Rectal smooth muscle tissue (tissue), 1 donor: ENCODE measurements at regions not wholly inside any gene's neighbourhood (a gene's known extent, or its start where the extent isn't known, plus 50 kb on each side); places are given as distances from the start of the nearest gene placed in this dataset.

Experiments used
- H3K27ac ChIP-seq: one replicate; pipeline ENCODE4 v1.7.0; 2013; ENCODE audit warnings: low read depth, low read length, inconsistent platforms
- H3K27me3 ChIP-seq: one replicate; pipeline ENCODE4 v1.7.0; 2013; ENCODE audit warnings: low read length; ENCODE audit not compliant: control insufficient read depth, insufficient read depth
- H3K36me3 ChIP-seq: one replicate; pipeline ENCODE4 v1.7.0; 2013; ENCODE audit warnings: low read length; ENCODE audit not compliant: control insufficient read depth, insufficient read depth
- H3K4me1 ChIP-seq: one replicate; pipeline ENCODE4 v1.7.0; 2013; ENCODE audit warnings: low read length; ENCODE audit not compliant: control insufficient read depth, insufficient read depth
- H3K4me3 ChIP-seq: one replicate; pipeline ENCODE4 v1.7.0; 2013; ENCODE audit warnings: low read length
- H3K9ac ChIP-seq: one replicate; pipeline ENCODE4 v1.7.0; 2013; ENCODE audit warnings: low read length

DNA sequence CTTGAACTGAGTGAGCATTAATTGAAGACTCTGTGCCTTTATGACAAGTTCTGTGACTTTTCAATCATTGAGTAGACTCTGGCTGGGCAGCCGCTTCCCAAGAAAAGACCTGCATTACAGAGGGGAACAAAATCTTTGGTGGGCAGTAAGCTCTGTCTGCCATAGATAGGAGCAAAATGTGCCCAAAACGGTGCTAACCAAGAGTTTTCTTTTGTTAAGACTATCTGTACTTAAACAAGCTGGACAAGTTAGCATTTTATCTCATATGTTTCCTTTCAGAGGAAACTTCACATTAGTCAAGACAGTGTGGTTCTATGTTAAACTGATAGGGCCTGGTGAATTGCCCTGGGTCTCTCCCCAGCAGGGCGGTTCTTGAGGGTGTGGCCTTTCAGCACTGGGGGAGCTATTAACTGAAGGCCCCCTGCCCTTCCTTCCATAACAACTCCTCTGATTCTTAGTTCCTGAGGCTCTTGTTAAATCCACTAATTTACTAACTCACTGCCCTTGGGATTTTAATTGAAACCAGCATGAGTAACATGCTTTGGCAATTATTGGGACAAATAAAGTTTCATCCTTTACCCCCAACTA, 219.6 kb downstream of the KTN1 start:
- Histone ChIP-seq H3K27ac (no peak overlapping the region), H3K36me3 (no peaks in the 10 kb centered on the region), H3K27me3 (no peaks in the 10 kb centered on the region), H3K4me3 (no peak overlapping the region), H3K9ac (no peak overlapping the region), H3K4me1 (no peaks in the 10 kb centered on the region)

- Histone ChIP-seq H3K4me1 (no peaks in the 10 kb centered on the region), H3K4me3 (no peak overlapping the region), H3K9ac (no peak overlapping the region), H3K27me3 (no peaks in the 10 kb centered on the region), H3K27ac (no peak overlapping the region), H3K36me3 (no peaks in the 10 kb centered on the region)
Observed at GRCh38 chr14:55800156-55800785, 220.3 kb downstream of the KTN1 start.

DNA sequence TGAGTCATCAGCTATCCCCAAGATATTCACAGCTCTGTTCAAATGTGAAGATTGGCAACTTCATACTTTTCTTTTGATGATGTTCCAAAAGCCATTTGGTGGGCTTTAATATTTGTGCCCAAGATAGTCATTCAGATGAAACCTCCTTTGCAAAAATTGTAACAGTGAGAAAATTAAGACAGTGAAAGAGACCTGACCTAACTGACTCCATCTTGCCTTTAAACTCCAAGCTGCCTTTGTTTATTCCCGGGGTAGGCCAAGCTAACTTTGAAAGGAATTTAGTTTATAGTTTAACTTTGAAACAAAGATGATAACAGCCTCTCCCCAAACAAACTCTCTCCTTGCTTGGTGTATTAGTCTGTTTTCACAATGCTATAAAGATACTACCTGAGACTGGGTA, 221.1 kb downstream of the KTN1 start:
- H3K27ac ChIP-seq = no peak overlapping the region
- no peaks in the 10 kb centered on the region for H3K27me3 ChIP-seq
- H3K9ac ChIP-seq = no peak overlapping the region
- no peaks in the 10 kb centered on the region for H3K36me3 ChIP-seq
- no peaks in the 10 kb centered on the region for H3K4me1 ChIP-seq
- no peak overlapping the region for H3K4me3 ChIP-seq

DNA sequence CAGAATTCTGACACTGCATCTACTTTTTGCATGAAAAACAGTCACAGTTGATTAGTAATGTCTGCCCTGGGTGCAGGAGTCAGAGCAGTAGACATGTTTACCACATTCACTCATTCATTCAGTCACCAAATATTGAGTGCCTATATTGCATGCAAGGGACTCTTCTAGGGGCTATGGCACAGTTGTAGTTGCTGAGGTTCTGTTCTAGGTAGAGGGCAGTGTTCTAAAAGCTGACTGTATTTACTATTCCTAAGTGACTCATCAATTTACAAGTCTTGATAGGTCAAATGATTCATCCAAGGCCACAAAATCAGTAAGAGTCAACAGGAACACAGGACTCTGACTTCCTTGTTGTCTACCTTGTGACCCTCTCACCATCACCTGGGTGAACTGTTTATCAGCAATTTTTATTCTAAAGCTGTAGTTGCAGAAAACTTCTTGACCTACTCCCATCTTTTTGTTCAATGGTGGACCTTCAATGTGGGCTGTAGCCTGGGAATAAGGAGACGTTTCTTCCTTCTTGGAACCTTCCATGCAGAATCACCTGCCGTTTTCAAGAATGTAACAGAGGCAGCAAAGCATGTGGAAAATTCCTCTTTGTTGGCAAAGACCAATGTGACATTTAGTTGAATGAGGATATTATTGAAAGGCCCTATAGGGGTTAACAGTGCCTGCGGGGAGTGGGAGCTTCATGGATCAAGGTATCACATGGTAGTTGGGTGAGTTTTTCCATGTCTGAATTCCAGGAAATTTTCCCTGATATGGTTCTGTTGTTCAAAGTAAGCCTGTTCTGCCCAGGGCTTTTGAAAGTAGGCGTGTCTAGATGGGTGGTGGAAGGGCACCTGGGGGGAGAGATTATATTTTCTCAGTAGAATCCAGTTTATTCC, 223.2 kb downstream of the KTN1 start:
- Histone ChIP-seq H3K4me1 (no peaks in the 10 kb centered on the region), H3K27ac (no peak overlapping the region)

DNA sequence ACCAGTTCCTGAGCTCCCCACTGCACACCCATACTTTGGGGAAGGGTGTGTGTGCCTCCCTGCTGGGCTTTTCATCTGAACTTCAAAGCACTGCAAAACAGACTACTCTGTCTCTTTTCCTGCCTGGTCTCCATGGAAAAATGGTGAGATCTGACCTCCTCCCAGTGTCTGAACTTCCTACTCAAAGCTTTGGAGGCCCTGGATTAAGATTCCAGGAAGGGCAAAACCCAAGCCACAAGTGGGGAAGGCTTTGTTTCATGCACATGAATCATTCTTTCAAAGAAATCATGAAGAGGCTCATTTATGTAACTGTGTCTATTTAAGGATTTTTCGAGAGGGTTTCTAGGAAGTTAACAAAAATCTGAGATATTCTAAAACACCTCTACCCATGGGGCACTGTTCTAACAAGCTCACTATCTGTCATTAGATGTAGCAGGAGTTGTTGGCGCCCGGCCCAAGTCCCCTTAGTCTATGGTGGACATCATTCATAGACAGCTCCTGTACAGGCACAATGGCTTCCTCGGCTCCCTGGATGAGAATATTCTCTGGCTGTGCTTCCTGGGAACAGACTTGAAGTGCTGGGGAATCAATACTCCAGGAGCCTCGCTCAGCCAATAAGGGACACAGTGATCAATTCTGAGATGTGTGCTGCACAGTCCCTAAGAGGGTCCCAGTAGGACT, 224.0 kb downstream of the KTN1 start:
- H3K4me1 ChIP-seq = no peaks in the 10 kb centered on the region
- H3K36me3 ChIP-seq = no peaks in the 10 kb centered on the region

More for the DNA sequence above, 223.2 kb downstream of the KTN1 start:
- no peak overlapping the region for H3K4me3 ChIP-seq
- H3K9ac ChIP-seq = no peak overlapping the region
- no peaks in the 10 kb centered on the region for H3K27me3 ChIP-seq
- H3K36me3 ChIP-seq = no peaks in the 10 kb centered on the region

DNA sequence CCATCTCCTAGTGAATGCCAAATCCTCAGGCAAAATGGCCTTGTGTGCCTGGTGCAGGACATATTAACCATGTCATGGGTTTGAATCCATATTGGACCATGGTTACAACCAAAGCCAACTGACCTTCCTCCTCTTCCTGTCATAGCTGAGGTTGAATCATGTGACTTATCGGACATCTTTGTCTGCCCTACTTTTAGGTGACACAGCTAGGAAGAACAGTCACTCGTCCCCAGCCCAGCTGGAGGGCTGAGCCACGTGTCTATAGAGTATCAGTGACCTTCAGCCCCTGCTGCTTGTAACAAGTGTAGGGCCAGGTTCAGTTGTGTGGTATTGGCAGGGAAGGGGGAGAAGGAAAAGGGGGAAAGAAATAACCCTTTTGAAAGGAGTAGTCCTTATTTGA, 225.2 kb downstream of the KTN1 start:
- Histone ChIP-seq H3K36me3 (no peaks in the 10 kb centered on the region), H3K27ac (no peak overlapping the region), H3K4me1 (no peaks in the 10 kb centered on the region), H3K27me3 (no peaks in the 10 kb centered on the region), H3K4me3 (no peak overlapping the region), H3K9ac (no peak overlapping the region)

More for the DNA sequence above, 224.0 kb downstream of the KTN1 start:
- Histone ChIP-seq H3K4me3 (no peak overlapping the region), H3K27ac (no peak overlapping the region), H3K27me3 (no peaks in the 10 kb centered on the region), H3K9ac (no peak overlapping the region)

GRCh38 chr14:55807053-55807880, 227.3 kb downstream of the KTN1 start:
- Histone ChIP-seq H3K4me1 (no peaks in the 10 kb centered on the region), H3K27ac (peak overlapping the region; percentile 7), H3K9ac (no peak overlapping the region), H3K36me3 (no peaks in the 10 kb centered on the region), H3K4me3 (peak overlapping the region; percentile 22), H3K27me3 (no peaks in the 10 kb centered on the region)

- H3K9ac ChIP-seq = no peak overlapping the region
- H3K4me3 ChIP-seq = no peak overlapping the region
- no peaks in the 10 kb centered on the region for H3K27me3 ChIP-seq
- H3K4me1 ChIP-seq = no peaks in the 10 kb centered on the region
- no peaks in the 10 kb centered on the region for H3K36me3 ChIP-seq
- H3K27ac ChIP-seq = peak overlapping the region; percentile 7
Observed at GRCh38 chr14:55807881-55808379, 227.9 kb downstream of the KTN1 start.

GRCh38 chr14:55813630-55814029, 233.6 kb downstream of the KTN1 start:
- H3K9ac ChIP-seq = no peak overlapping the region
- H3K4me1 ChIP-seq = no peaks in the 10 kb centered on the region
- no peak overlapping the region for H3K4me3 ChIP-seq
- no peaks in the 10 kb centered on the region for H3K36me3 ChIP-seq
- no peaks in the 10 kb centered on the region for H3K27me3 ChIP-seq
- H3K27ac ChIP-seq = no peak overlapping the region

GRCh38 chr14:55814064-55814463, 234.1 kb downstream of the KTN1 start:
- Histone ChIP-seq H3K27me3 (no peaks in the 10 kb centered on the region), H3K27ac (no peak overlapping the region), H3K4me1 (no peaks in the 10 kb centered on the region), H3K9ac (no peak overlapping the region), H3K36me3 (no peaks in the 10 kb centered on the region), H3K4me3 (no peak overlapping the region)

DNA sequence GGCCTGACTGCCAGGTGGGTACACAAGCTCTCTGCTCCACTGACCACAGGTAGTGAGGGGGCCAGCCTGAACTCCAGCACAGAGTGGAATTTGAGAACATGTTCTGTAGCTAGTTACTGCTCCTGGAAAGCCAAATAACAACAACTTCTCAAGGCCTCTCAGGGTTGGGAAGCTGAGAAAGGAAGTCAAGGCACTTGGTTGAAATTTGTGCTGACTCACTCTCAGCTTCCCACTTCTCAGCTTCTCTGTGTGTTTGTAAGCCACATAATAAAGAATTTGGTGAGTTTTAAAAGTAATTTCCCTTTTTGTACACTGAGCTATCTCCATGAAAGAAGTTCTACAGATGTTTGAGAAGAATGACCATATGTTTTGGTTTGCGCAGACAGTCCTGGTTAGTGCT, 234.9 kb downstream of the KTN1 start:
- no peaks in the 10 kb centered on the region for H3K4me1 ChIP-seq
- no peaks in the 10 kb centered on the region for H3K27me3 ChIP-seq
- H3K27ac ChIP-seq = no peak overlapping the region
- no peak overlapping the region for H3K9ac ChIP-seq
- H3K36me3 ChIP-seq = no peaks in the 10 kb centered on the region
- H3K4me3 ChIP-seq = no peak overlapping the region
